Upper lobe of left lung (tissue), 4 donors: ENCODE measurements at regions not wholly inside any gene's neighbourhood (a gene's known extent, or its start where the extent isn't known, plus 50 kb on each side); places are given as distances from the start of the nearest gene placed in this dataset.

Experiments
- CTCF ChIP-seq, 6 experiments: fragments of 450-650 bp in 4 of 6; fragments of 200-600 bp in 2 of 6; sonication (generic) in 2 of 6; IDR thresholded peaks; one replicate each; pipeline ENCODE4 v1.5.1; 2016 to 2019; ENCODE audit warnings: antibody characterized with exemption in 6 of 6
- POLR2A ChIP-seq, 4 donors: fragments of 450-650 bp; IDR thresholded peaks; one replicate each; pipeline ENCODE4 v1.5.1; 2016 to 2017; ENCODE audit warnings: antibody characterized with exemption in 4 of 4, mild to moderate bottlenecking in 2 of 4

- TF ChIP-seq CTCF (IDR thresholded peaks at IDR 0.05) = peak in 3 of 6 experiments; percentile 28 to 32 (median 29)
- TF ChIP-seq POLR2A (IDR thresholded peaks at IDR 0.05) = no peak
Measured at GRCh38 chr14:104370256-104370870, 209.2 kb upstream of the C14orf180 start.
